Right lobe of liver (tissue), 4 donors: ENCODE measurements at regions not wholly inside any gene's neighbourhood (a gene's known extent, or its start where the extent isn't known, plus 50 kb on each side); places are given as distances from the start of the nearest gene placed in this dataset.

Experiments
- POLR2A ChIP-seq: fragments of 450-650 bp; IDR thresholded peaks from one replicate; pipeline ENCODE4 v1.6.1; 2017; ENCODE audit warnings: antibody characterized with exemption, mild to moderate bottlenecking
- TF ChIP-seq, protein P1 (sequence below), 4 donors: fragments of 200-600 bp in 3 of 4; fragments of 450-650 bp in 1 of 4; IDR thresholded peaks; one replicate each; pipeline versions ENCODE4 v1.5.1 to v1.8.0; 2016 to 2022; ENCODE audit warnings: antibody characterized with exemption in 4 of 4, mild to moderate bottlenecking in 2 of 4
- donor health status: DM: no; HTN: no; CAD: no.
- donor health status: DM: no; HTN: no; CAD: no.
- donor health status: DM: no; HTN: yes; CAD: no.

DNA sequence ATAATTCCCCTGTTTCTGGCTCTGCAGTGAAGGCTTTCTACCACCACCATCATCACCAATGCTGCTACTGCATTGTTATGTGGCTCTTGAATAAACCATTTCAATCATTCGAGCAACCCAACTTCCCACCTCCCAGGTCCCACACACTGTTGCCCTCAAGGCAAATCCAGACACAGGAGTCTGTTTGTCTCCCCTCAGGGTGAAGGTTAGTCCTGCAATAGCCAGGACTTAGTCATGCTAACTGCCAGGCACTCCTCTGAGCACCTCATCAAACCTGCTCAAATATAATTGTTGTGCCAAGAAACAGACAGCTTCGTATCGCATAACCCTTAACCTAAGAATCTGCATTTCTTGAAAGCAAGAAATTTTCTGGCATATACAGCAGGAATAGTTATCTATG is 213.2 kb downstream of the KDR start:
- TF ChIP-seq, protein P1, sequence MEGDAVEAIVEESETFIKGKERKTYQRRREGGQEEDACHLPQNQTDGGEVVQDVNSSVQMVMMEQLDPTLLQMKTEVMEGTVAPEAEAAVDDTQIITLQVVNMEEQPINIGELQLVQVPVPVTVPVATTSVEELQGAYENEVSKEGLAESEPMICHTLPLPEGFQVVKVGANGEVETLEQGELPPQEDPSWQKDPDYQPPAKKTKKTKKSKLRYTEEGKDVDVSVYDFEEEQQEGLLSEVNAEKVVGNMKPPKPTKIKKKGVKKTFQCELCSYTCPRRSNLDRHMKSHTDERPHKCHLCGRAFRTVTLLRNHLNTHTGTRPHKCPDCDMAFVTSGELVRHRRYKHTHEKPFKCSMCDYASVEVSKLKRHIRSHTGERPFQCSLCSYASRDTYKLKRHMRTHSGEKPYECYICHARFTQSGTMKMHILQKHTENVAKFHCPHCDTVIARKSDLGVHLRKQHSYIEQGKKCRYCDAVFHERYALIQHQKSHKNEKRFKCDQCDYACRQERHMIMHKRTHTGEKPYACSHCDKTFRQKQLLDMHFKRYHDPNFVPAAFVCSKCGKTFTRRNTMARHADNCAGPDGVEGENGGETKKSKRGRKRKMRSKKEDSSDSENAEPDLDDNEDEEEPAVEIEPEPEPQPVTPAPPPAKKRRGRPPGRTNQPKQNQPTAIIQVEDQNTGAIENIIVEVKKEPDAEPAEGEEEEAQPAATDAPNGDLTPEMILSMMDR (IDR thresholded peaks at IDR 0.05) = no peak
- TF ChIP-seq POLR2A = no peak
